Caco-2 (cell line): ENCODE measurements at regions not wholly inside any gene's neighbourhood (a gene's known extent, or its start where the extent isn't known, plus 50 kb on each side); places are given as distances from the start of the nearest gene placed in this dataset.
A peak's percentile ranks its signal among the peaks of the same experiment; 100 is the strongest.

Experiments used
- BruUV-seq: library from RNA; stranded (reverse); fragments of 400-500 nt; replicated peaks from 2 replicates; lab custom pipeline; 2021; lab: Mats Ljungman, UMichigan
- CTCF ChIA-PET: fragments of 300-600 bp; sonication (Branson Sonifier 250); formaldehyde crosslinking; loops from one replicate; lab custom pipeline; 2022; ENCODE audit warnings: antibody characterized with exemption; lab: Charles Lee
- POLR2A ChIA-PET: fragments of 300-600 bp; sonication (Branson Sonifier 250); formaldehyde crosslinking; loops from one replicate; lab custom pipeline; 2022; ENCODE audit warnings: antibody characterized with exemption; lab: Charles Lee
- DNase-seq, 2 experiments: peaks; one replicate each; pipeline versions ENCODE4 v3.0.0 to v3.0.0-alpha.2; 2020 to 2022
- H3K27me3 ChIP-seq: replicated peaks from 2 replicates; pipeline ENCODE4 v1.6.0; 2011; ENCODE audit warnings: low read length; ENCODE audit not compliant: control insufficient read depth, insufficient read depth
- H3K36me3 ChIP-seq: 2 replicates; pipeline ENCODE4 v1.5.1; 2011; ENCODE audit warnings: low read length; ENCODE audit not compliant: control insufficient read depth, insufficient read depth
- H3K4me1 ChIP-seq: fragments of 250-450 bp; sonication (Bioruptor Pico); 2 replicates; pipeline ENCODE4 v1.5.1; 2020; ENCODE audit warnings: mild to moderate bottlenecking
- H3K4me3 ChIP-seq: 2 replicates; pipeline ENCODE4 v1.5.1; 2011; ENCODE audit warnings: low read depth, mild to moderate bottlenecking, control low read depth, low read length
- H3K9me3 ChIP-seq: fragments of 250-450 bp; sonication (Bioruptor Pico); 2 replicates; pipeline ENCODE4 v1.5.1; 2020; ENCODE audit warnings: mild to moderate bottlenecking, moderate library complexity
- H3K27ac Mint-ChIP-seq: one replicate; pipeline ENCODE4 v1.8.0; 2022; ENCODE audit warnings: mixed read lengths; ENCODE audit not compliant: unreplicated experiment
- H3K27me3 Mint-ChIP-seq: one replicate; pipeline ENCODE4 v1.8.0; 2022; ENCODE audit warnings: mixed read lengths; ENCODE audit not compliant: insufficient read depth, unreplicated experiment
- H3K36me3 Mint-ChIP-seq: one replicate; pipeline ENCODE4 v1.8.0; 2022; ENCODE audit warnings: mild to moderate bottlenecking, mixed read lengths; ENCODE audit not compliant: insufficient read depth, unreplicated experiment
- H3K4me1 Mint-ChIP-seq: one replicate; pipeline ENCODE4 v1.8.0; 2022; ENCODE audit warnings: low read depth, mixed read lengths; ENCODE audit not compliant: unreplicated experiment
- H3K4me3 Mint-ChIP-seq: one replicate; pipeline ENCODE4 v1.8.0; 2022; ENCODE audit warnings: mild to moderate bottlenecking, moderate library complexity, mixed read lengths; ENCODE audit not compliant: unreplicated experiment
- H3K9me3 Mint-ChIP-seq: one replicate; pipeline ENCODE4 v1.8.0; 2022; ENCODE audit warnings: mixed read lengths; ENCODE audit not compliant: unreplicated experiment
- intact Hi-C: fragments of 100-400 bp; cut with micrococcal nuclease; formaldehyde crosslinking; loops from one replicate; pipeline ENCODE4 v1.10.0; 2022; ENCODE audit not compliant: unreplicated experiment
- TF ChIP-seq, protein P1 (sequence below), 2 experiments: fragments of 200-600 bp in 1 of 2; IDR thresholded peaks; 1 replicate in 1 of 2; 2 replicates in 1 of 2; pipeline versions ENCODE4 v1.5.1 to v1.8.0; 2011 to 2022; ENCODE audit warnings: antibody characterized with exemption in 1 of 2, control low read depth in 1 of 2, inconsistent platforms in 1 of 2, low read depth in 1 of 2, low read length in 1 of 2, mild to moderate bottlenecking in 1 of 2, moderate library complexity in 1 of 2; ENCODE audit not compliant: insufficient read depth in 1 of 2, severe bottlenecking in 1 of 2, unreplicated experiment in 1 of 2

DNA sequence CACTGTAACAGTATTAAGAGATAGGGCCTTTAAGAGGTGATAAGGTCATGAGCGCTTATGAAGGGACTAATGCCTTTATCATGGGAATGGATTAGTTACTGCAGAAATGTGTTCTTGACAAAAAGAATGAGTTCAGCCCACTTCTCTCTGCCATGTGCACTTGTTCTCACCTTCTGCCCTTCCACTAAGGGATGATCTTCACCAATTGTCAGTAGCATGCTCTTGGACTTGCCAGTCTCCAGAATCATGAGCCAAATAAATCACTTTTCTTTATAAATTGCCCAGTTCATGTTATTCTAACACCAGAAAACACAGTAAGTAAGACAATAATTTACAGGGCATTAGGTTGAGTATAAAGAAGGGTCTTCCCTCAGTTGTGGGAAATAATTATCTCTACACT is 189.1 kb downstream of the CRPPA start:
- BruUV-seq: no TSS peak
- H3K36me3 ChIP-seq: no peaks in the 10 kb centered on the region; the same call in 1 of the 2 replicates
- Mint-ChIP-seq H3K4me3 (no peak overlapping the region), H3K4me1 (no peaks in the 10 kb centered on the region), H3K36me3 (no peaks in the 10 kb centered on the region), H3K27me3 (no peaks in the 10 kb centered on the region), H3K9me3 (peaks cover 36% of the 10 kb centered on the region), H3K27ac (no peak overlapping the region)
- H3K4me1 ChIP-seq: no peaks in the 10 kb centered on the region
- peaks cover 15% of the 10 kb centered on the region; the same call in 1 of the 2 replicates for H3K9me3 ChIP-seq
- no peak for DNase-seq
- H3K27me3 ChIP-seq: no peaks in the 10 kb centered on the region
- H3K4me3 ChIP-seq: no peak overlapping the region
- CTCF ChIA-PET: no interaction called here
- TF ChIP-seq, protein P1, sequence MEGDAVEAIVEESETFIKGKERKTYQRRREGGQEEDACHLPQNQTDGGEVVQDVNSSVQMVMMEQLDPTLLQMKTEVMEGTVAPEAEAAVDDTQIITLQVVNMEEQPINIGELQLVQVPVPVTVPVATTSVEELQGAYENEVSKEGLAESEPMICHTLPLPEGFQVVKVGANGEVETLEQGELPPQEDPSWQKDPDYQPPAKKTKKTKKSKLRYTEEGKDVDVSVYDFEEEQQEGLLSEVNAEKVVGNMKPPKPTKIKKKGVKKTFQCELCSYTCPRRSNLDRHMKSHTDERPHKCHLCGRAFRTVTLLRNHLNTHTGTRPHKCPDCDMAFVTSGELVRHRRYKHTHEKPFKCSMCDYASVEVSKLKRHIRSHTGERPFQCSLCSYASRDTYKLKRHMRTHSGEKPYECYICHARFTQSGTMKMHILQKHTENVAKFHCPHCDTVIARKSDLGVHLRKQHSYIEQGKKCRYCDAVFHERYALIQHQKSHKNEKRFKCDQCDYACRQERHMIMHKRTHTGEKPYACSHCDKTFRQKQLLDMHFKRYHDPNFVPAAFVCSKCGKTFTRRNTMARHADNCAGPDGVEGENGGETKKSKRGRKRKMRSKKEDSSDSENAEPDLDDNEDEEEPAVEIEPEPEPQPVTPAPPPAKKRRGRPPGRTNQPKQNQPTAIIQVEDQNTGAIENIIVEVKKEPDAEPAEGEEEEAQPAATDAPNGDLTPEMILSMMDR (IDR thresholded peaks at IDR 0.05; ENCODE audit: insufficient read depth in 1 of 2, low read depth in 1 of 2, low read length in 1 of 2, severe bottlenecking in 1 of 2, unreplicated experiment in 1 of 2): no peak
- intact Hi-C loops: no loop called here
- POLR2A ChIA-PET: no interaction called here

DNA sequence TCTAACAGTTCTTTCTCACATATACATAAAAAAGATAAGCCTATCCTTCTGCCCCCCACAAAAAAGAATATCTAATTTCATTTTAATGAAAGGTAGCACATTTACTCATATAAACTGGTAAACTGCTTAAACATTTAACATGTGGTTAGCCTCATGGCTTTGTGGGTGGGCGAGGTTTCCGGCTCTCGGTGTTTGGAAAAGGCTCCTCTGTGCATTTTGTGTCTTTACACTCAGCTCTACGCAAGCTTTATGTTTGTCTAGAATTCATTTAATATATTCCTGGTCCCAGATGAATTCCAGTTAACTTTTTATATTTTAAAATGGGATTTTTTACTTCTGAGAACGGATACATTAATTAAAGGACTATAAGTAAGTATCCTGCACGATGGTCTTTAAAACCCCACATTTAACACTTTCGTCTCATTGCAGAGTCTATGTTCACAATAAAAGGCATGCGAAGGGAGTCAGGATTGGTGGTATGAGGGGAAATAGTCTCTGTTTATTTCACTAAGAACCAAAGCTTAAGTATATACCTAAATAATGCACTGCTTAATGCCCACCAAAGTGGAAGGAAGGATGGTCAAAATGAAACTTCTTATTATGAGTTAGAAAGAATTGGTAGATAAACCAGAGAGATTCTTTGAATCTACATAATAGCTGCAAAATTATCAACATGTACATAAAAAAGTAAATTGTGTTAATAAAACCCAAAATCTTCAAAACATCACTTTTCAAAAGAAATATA is 197.2 kb downstream of the CRPPA start:
- peaks cover 2% of the 10 kb centered on the region for H3K9me3 Mint-ChIP-seq
- Histone ChIP-seq H3K36me3 (no peaks in the 10 kb centered on the region), H3K27me3 (no peaks in the 10 kb centered on the region), H3K4me3 (no peak overlapping the region), H3K9me3 (no peaks in the 10 kb centered on the region), H3K4me1 (no peaks in the 10 kb centered on the region)
- no peak overlapping the region for H3K27ac Mint-ChIP-seq
- no peaks in the 10 kb centered on the region for H3K4me1 Mint-ChIP-seq
- H3K27me3 Mint-ChIP-seq: no peaks in the 10 kb centered on the region
- CTCF ChIA-PET: no interaction called here
- no peaks in the 10 kb centered on the region for H3K36me3 Mint-ChIP-seq
- H3K4me3 Mint-ChIP-seq: no peak overlapping the region
- no TSS peak for BruUV-seq
- DNase-seq: no peak
- intact Hi-C loops: no loop called here
- TF ChIP-seq, protein P1 (IDR thresholded peaks at IDR 0.05; ENCODE audit: insufficient read depth in 1 of 2, low read depth in 1 of 2, low read length in 1 of 2, severe bottlenecking in 1 of 2, unreplicated experiment in 1 of 2): no peak
- POLR2A ChIA-PET: no interaction called here

GRCh38 chr7:16212610-16213009 is 208.7 kb downstream of the CRPPA start:
- Mint-ChIP-seq H3K27me3 (no peaks in the 10 kb centered on the region), H3K4me3 (no peak overlapping the region), H3K36me3 (no peaks in the 10 kb centered on the region), H3K4me1 (peaks cover 9% of the 10 kb centered on the region), H3K9me3 (no peaks in the 10 kb centered on the region), H3K27ac (peak overlapping the region; percentile 18)
- TF ChIP-seq, protein P1 (IDR thresholded peaks at IDR 0.05; ENCODE audit: insufficient read depth in 1 of 2, low read depth in 1 of 2, low read length in 1 of 2, severe bottlenecking in 1 of 2, unreplicated experiment in 1 of 2): no peak
- intact Hi-C loops: loop anchor here (5.0 kb wide), 1 partner anchor 115 kb away; no protein-coding TSS in a partner anchor
- BruUV-seq: no TSS peak
- POLR2A ChIA-PET: no interaction called here
- H3K9me3 ChIP-seq: no peaks in the 10 kb centered on the region
- CTCF ChIA-PET: interaction anchor here (1.1 kb wide), 1 partner anchor 352 kb away, joined by 3 read pairs; no protein-coding TSS in a partner anchor
- no peak overlapping the region for H3K4me3 ChIP-seq
- no peaks in the 10 kb centered on the region for H3K36me3 ChIP-seq
- H3K4me1 ChIP-seq: peaks cover 17% of the 10 kb centered on the region
- peak in 1 of 2 experiments; percentile 40 for DNase-seq
- H3K27me3 ChIP-seq: no peaks in the 10 kb centered on the region
